MCF 10A (cell line): ENCODE measurements at regions not wholly inside any gene's neighbourhood (a gene's known extent, or its start where the extent isn't known, plus 50 kb on each side); places are given as distances from the start of the nearest gene placed in this dataset.
A peak's percentile ranks its signal among the peaks of the same experiment; 100 is the strongest.

Experiments used
- BruUV-seq: library from RNA; stranded (reverse); fragments of 400-500 nt; replicated peaks from 2 replicates; lab custom pipeline; 2021; lab: Mats Ljungman, UMichigan
- CTCF ChIA-PET: fragments of 300-600 bp; sonication (Branson Sonifier 250); formaldehyde crosslinking; extraction: SDS; loops from one replicate; lab custom pipeline; 2021; ENCODE audit warnings: antibody characterized with exemption, inconsistent platforms; lab: Yijun Ruan, JAX
- POLR2A ChIA-PET: fragments of 300-600, 350-650 bp; sonication (Branson Sonifier 250); formaldehyde crosslinking; extraction: SDS; loops from one replicate; lab custom pipeline; 2020; ENCODE audit warnings: antibody characterized with exemption, inconsistent platforms; lab: Yijun Ruan, JAX
- DNase-seq: peaks from one replicate; pipeline ENCODE4 v3.0.0-alpha.2; 2018; ENCODE audit not compliant: unreplicated experiment
- H3K27ac Mint-ChIP-seq: one replicate; pipeline ENCODE4 v1.8.0; 2022; ENCODE audit warnings: mild to moderate bottlenecking, low read depth, mixed read lengths; ENCODE audit not compliant: unreplicated experiment
- H3K27me3 Mint-ChIP-seq: one replicate; pipeline ENCODE4 v1.8.0; 2022; ENCODE audit warnings: mixed read lengths; ENCODE audit not compliant: insufficient read depth, unreplicated experiment
- H3K36me3 Mint-ChIP-seq: one replicate; pipeline ENCODE4 v1.8.0; 2022; ENCODE audit warnings: mild to moderate bottlenecking, moderate library complexity, mixed read lengths; ENCODE audit not compliant: insufficient read depth, unreplicated experiment
- H3K4me1 Mint-ChIP-seq: one replicate; pipeline ENCODE4 v1.8.0; 2022; ENCODE audit warnings: mixed read lengths; ENCODE audit not compliant: insufficient read depth, unreplicated experiment
- H3K4me3 Mint-ChIP-seq: one replicate; pipeline ENCODE4 v1.8.0; 2022; ENCODE audit warnings: mild to moderate bottlenecking, moderate library complexity, mixed read lengths; ENCODE audit not compliant: unreplicated experiment
- H3K9me3 Mint-ChIP-seq: one replicate; pipeline ENCODE4 v1.8.0; 2022; ENCODE audit warnings: mixed read lengths; ENCODE audit not compliant: unreplicated experiment
- CTCF ChIP-seq: fragments of 200-600 bp; IDR thresholded peaks from one replicate; pipeline ENCODE4 v1.8.0; 2022; ENCODE audit warnings: antibody characterized with exemption, mild to moderate bottlenecking; ENCODE audit not compliant: unreplicated experiment
- intact Hi-C: fragments of 100-400 bp; cut with micrococcal nuclease; formaldehyde crosslinking; loops from 2 replicates; pipeline ENCODE4 v1.14.1; 2022

GRCh38 chr22:22420580-22420979, 88.0 kb downstream of the ZNF280B start:
- BruUV-seq = no TSS peak
- ChIA-PET CTCF (interaction anchor here (1.4 to 3.0 kb wide), 2 partner anchors 11 to 12 kb away, joined by 3 to 31 read pairs; no protein-coding TSS in a partner anchor), POLR2A (no interaction called here)
- TF ChIP-seq CTCF = no peak
- peaks cover 92% of the 10 kb centered on the region for H3K27me3 Mint-ChIP-seq
- H3K27ac Mint-ChIP-seq = no peak overlapping the region
- no peaks in the 10 kb centered on the region for H3K9me3 Mint-ChIP-seq
- intact Hi-C loops = no loop called here
- H3K4me1 Mint-ChIP-seq = no peaks in the 10 kb centered on the region
- no peak overlapping the region for H3K4me3 Mint-ChIP-seq
- no peak for DNase-seq
- no peaks in the 10 kb centered on the region for H3K36me3 Mint-ChIP-seq

- intact Hi-C loops = no loop called here
- Mint-ChIP-seq H3K4me3 (no peak overlapping the region), H3K36me3 (no peaks in the 10 kb centered on the region), H3K4me1 (no peaks in the 10 kb centered on the region), H3K9me3 (no peaks in the 10 kb centered on the region), H3K27ac (no peak overlapping the region), H3K27me3 (peaks cover 90% of the 10 kb centered on the region)
- no peak for DNase-seq
- TF ChIP-seq CTCF = no peak
- no TSS peak for BruUV-seq
- ChIA-PET CTCF (interaction anchor here (0.7 to 3.0 kb wide), 3 partner anchors 10 to 101 kb away, joined by 4 to 31 read pairs (median 5); no protein-coding TSS in a partner anchor), POLR2A (no interaction called here)
Measured at GRCh38 chr22:22421392-22421791, 87.2 kb downstream of the ZNF280B start.

- DNase-seq = peak; percentile 66
- no peak overlapping the region for H3K27ac Mint-ChIP-seq
- ChIA-PET POLR2A (no interaction called here), CTCF (interaction anchor here (0.5 to 3.0 kb wide), 17 partner anchors 9 to 737 kb away, joined by 3 to 31 read pairs (median 3); no protein-coding TSS in a partner anchor)
- H3K27me3 Mint-ChIP-seq = peaks cover 90% of the 10 kb centered on the region
- no peak overlapping the region for H3K4me3 Mint-ChIP-seq
- TF ChIP-seq CTCF = peak; percentile 77
- H3K36me3 Mint-ChIP-seq = no peaks in the 10 kb centered on the region
- no TSS peak for BruUV-seq
- no peaks in the 10 kb centered on the region for H3K4me1 Mint-ChIP-seq
- H3K9me3 Mint-ChIP-seq = no peaks in the 10 kb centered on the region
- intact Hi-C loops = loop anchor here (1.0 kb wide), 1 partner anchor 214 kb away; no protein-coding TSS in a partner anchor
Measured at GRCh38 chr22:22422629-22423112, 85.9 kb downstream of the ZNF280B start.

- CTCF ChIA-PET = interaction anchor here (1.0 kb wide), 1 partner anchor 10 kb away, joined by 3 read pairs; no protein-coding TSS in a partner anchor
- no peak overlapping the region for H3K27ac Mint-ChIP-seq
- intact Hi-C loops = no loop called here
Measured at GRCh38 chr22:22423681-22424080, 84.9 kb downstream of the ZNF280B start.

More at GRCh38 chr22:22423681-22424080, 84.9 kb downstream of the ZNF280B start:
- TF ChIP-seq CTCF = no peak
- POLR2A ChIA-PET = no interaction called here
- H3K36me3 Mint-ChIP-seq = no peaks in the 10 kb centered on the region
- no peak overlapping the region for H3K4me3 Mint-ChIP-seq
- no peaks in the 10 kb centered on the region for H3K4me1 Mint-ChIP-seq
- no TSS peak for BruUV-seq
- DNase-seq = no peak
- H3K27me3 Mint-ChIP-seq = peaks cover 93% of the 10 kb centered on the region
- no peaks in the 10 kb centered on the region for H3K9me3 Mint-ChIP-seq
